ENCODE measurements at regions not wholly inside any gene's neighbourhood (a gene's known extent, or its start where the extent isn't known, plus 50 kb on each side); places are given as distances from the start of the nearest gene placed in this dataset.

DNA sequence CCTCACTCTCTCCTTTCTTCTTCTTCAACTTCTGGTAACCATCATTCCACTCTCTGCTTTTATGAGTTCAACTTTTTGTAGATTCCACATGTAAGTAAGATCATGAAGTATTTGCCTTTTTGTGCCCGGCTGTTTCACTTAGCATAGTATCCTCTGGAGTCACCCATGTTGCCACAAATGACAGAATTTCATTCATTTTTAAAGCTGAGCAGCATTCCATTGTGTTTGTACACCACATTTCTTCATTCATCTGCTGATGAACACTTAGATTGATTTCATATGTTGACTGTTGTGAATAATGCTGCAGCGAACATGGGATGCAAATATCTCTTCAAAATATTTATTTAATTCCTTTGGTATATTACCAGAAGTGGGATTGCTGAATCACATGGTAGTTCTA, 133.6 kb upstream of the ERBB4 start:
- H3K27ac ChIP-seq = no peak overlapping the region
- H3K36me3 ChIP-seq = no peaks in the 10 kb centered on the region
- H3K4me3 ChIP-seq = no peak overlapping the region
- no peak for DNase-seq
- intact Hi-C loops (cut with DNase I; ENCODE audit: low total_unique reads) = no loop called here
- no peaks in the 10 kb centered on the region for H3K27me3 ChIP-seq (replicated peaks in 1 of 7)
- TF ChIP-seq POLR2A (IDR thresholded peaks at IDR 0.05) (no peak), POLR2AphosphoS5 (IDR thresholded peaks at IDR 0.05) (no peak)
- TF ChIP-seq, protein P1, sequence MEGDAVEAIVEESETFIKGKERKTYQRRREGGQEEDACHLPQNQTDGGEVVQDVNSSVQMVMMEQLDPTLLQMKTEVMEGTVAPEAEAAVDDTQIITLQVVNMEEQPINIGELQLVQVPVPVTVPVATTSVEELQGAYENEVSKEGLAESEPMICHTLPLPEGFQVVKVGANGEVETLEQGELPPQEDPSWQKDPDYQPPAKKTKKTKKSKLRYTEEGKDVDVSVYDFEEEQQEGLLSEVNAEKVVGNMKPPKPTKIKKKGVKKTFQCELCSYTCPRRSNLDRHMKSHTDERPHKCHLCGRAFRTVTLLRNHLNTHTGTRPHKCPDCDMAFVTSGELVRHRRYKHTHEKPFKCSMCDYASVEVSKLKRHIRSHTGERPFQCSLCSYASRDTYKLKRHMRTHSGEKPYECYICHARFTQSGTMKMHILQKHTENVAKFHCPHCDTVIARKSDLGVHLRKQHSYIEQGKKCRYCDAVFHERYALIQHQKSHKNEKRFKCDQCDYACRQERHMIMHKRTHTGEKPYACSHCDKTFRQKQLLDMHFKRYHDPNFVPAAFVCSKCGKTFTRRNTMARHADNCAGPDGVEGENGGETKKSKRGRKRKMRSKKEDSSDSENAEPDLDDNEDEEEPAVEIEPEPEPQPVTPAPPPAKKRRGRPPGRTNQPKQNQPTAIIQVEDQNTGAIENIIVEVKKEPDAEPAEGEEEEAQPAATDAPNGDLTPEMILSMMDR (IDR thresholded peaks at IDR 0.05 in 8 of 11, conservative IDR thresholded peaks at IDR 0.05 in 3 of 11) = no peak
- no peaks in the 10 kb centered on the region for H3K4me1 ChIP-seq
- H3K9me3 ChIP-seq = no peaks in the 10 kb centered on the region
- 76 to 89% (median 85%) methylated on average over 2 of the region's 2 CpGs for WGBS, 5 donors

DNA sequence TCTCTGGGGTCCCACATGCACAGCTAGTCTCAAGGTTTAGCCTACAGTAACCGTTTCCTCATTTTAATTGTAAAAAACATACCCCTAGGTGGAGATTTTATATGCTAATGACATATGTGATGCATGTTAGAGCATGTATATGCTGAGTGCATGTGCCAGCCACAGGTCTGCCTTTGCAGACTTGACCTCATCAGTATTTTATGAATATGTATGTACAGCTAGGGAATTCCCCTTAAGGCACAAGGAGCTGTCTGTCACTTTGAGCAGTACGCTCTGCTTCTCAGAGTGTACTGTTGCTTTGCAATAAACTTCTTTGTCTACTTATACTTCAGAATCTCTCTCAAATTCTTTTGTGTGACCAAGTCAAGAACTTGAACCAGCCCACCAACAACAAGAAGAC, 131.2 kb upstream of the ERBB4 start:
- intact Hi-C loops (cut with DNase I; ENCODE audit: low total_unique reads) = no loop called here
- DNase-seq = no peak
- TF ChIP-seq POLR2A (IDR thresholded peaks at IDR 0.05) (no peak), POLR2AphosphoS5 (IDR thresholded peaks at IDR 0.05) (no peak)
- TF ChIP-seq, protein P1 (IDR thresholded peaks at IDR 0.05 in 8 of 11, conservative IDR thresholded peaks at IDR 0.05 in 3 of 11) = no peak
- no peak overlapping the region for H3K27ac ChIP-seq
- no peaks in the 10 kb centered on the region for H3K36me3 ChIP-seq
- 61 to 74% (median 66%) methylated on average over 2 of the region's 2 CpGs for WGBS, 5 donors
- no peaks in the 10 kb centered on the region for H3K9me3 ChIP-seq
- H3K4me1 ChIP-seq = no peaks in the 10 kb centered on the region
- H3K4me3 ChIP-seq = no peak overlapping the region
- H3K27me3 ChIP-seq (replicated peaks in 1 of 7) = no peaks in the 10 kb centered on the region

DNA sequence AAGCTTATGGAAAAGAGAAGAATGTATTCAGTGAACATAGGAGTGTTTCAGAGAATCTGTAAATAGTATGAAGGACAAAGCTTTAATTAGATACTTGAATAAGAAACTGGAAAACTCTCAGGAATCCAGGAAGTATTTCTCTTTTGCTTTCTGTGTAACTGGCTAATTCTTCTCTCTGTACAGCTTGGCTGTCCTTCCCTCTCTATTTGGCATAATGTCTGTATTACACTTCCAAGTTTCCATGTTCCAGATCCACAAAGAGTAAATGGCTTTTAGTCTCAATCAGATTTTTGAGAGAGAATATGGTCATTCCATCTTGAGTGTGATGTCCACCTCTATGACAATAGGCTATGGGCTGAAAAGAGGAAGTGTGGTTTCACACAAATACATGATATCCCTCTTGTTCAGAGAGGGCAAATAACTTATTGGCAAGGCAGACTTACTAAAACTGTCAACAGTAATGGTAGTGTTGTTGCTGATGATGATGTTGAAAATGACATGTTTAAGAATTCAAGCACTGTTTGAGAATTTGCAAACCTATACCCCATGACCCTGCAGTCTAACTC, 129.2 kb upstream of the ERBB4 start:
- H3K36me3 ChIP-seq = no peaks in the 10 kb centered on the region
- no peak overlapping the region for H3K4me3 ChIP-seq
- intact Hi-C loops (cut with DNase I; ENCODE audit: low total_unique reads) = no loop called here
- TF ChIP-seq, protein P1 (IDR thresholded peaks at IDR 0.05 in 8 of 11, conservative IDR thresholded peaks at IDR 0.05 in 3 of 11) = no peak
- TF ChIP-seq POLR2A (IDR thresholded peaks at IDR 0.05) (no peak), POLR2AphosphoS5 (IDR thresholded peaks at IDR 0.05) (no peak)
- DNase-seq = no peak
- H3K9me3 ChIP-seq = no peaks in the 10 kb centered on the region
- H3K4me1 ChIP-seq = no peaks in the 10 kb centered on the region
- H3K27ac ChIP-seq = no peak overlapping the region
- H3K27me3 ChIP-seq (replicated peaks in 1 of 7) = no peaks in the 10 kb centered on the region

DNA sequence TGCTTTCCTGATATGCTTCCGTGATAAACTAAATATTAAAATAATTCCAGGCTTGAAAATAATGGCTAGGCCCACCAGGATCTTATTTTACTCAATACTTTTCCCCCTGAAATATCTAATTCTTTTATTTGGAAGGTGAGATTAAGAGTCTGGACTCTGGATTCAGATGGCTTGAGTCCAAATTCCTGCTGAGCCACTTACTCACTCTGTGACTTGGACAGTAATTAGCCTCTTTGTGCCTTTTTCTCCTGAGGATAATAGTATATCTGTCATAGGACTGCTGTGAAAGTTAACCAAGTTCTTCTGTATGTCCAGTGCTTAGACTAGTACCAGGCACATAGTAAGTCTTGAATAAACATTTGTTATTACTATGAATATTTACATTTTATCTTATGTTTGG, 127.3 kb upstream of the ERBB4 start:
- Histone ChIP-seq H3K36me3 (no peaks in the 10 kb centered on the region), H3K27ac (no peak overlapping the region), H3K27me3 (replicated peaks in 1 of 7) (no peaks in the 10 kb centered on the region), H3K4me3 (no peak overlapping the region), H3K4me1 (no peaks in the 10 kb centered on the region), H3K9me3 (no peaks in the 10 kb centered on the region)
- WGBS, 5 donors = 67 to 84% (median 74%) methylated on average over 1 of the region's 1 CpG
- DNase-seq = no peak
- no peak for TF ChIP-seq POLR2A (IDR thresholded peaks at IDR 0.05)
- TF ChIP-seq POLR2AphosphoS5 (IDR thresholded peaks at IDR 0.05) = no peak
- TF ChIP-seq, protein P1 (IDR thresholded peaks at IDR 0.05 in 8 of 11, conservative IDR thresholded peaks at IDR 0.05 in 3 of 11) = no peak
- intact Hi-C loops (cut with DNase I; ENCODE audit: low total_unique reads) = no loop called here

Data from spleen (tissue), 11 donors.